NCI-H128 (cell line): ENCODE measurements at regions not wholly inside any gene's neighbourhood (a gene's known extent, or its start where the extent isn't known, plus 50 kb on each side); places are given as distances from the start of the nearest gene placed in this dataset.
"Not testable (repeated sequence)": the region's sequence is repeated elsewhere in the genome, so short reads cannot be mapped to it uniquely, and the experiment has no call there.

ENCODE experiments used
- DNase-seq: peaks from one replicate; lab custom pipeline; 2025; ENCODE audit not compliant: unreplicated experiment; lab: John Stamatoyannopoulos, UW

- DNase-seq: no peak
Observed at GRCh38 chr13:74747186-74747955, 613.2 kb upstream of the KLF12 start.

GRCh38 chr13:74743992-74744391 is 609.8 kb upstream of the KLF12 start:
- no peak for DNase-seq

GRCh38 chr13:74741732-74742131 is 607.5 kb upstream of the KLF12 start:
- DNase-seq: no peak

- no peak for DNase-seq
Observed at GRCh38 chr13:74732736-74733385, 598.7 kb upstream of the KLF12 start.

- DNase-seq: no peak
Observed at GRCh38 chr13:74731731-74732130, 597.5 kb upstream of the KLF12 start.

GRCh38 chr13:74730556-74731331 is 596.5 kb upstream of the KLF12 start:
- no peak for DNase-seq

- DNase-seq: no peak
Observed at GRCh38 chr13:74726206-74726605, 592.0 kb upstream of the KLF12 start.

- not testable (repeated sequence) for DNase-seq
Observed at GRCh38 chr13:74718232-74718842, 584.1 kb upstream of the KLF12 start.

GRCh38 chr13:74715718-74716117 is 581.5 kb upstream of the KLF12 start:
- no peak for DNase-seq

GRCh38 chr13:74710006-74710405 is 575.8 kb upstream of the KLF12 start:
- DNase-seq: no peak

GRCh38 chr13:74709226-74709625 is 575.0 kb upstream of the KLF12 start:
- DNase-seq: no peak

GRCh38 chr13:74708629-74709028 is 574.4 kb upstream of the KLF12 start:
- no peak for DNase-seq

- DNase-seq: no peak
Observed at GRCh38 chr13:74707291-74707690, 573.1 kb upstream of the KLF12 start.

GRCh38 chr13:74706801-74707200 is 572.6 kb upstream of the KLF12 start:
- no peak for DNase-seq

- no peak for DNase-seq
Observed at GRCh38 chr13:74705438-74705837, 571.2 kb upstream of the KLF12 start.

- no peak for DNase-seq
Observed at GRCh38 chr13:74703855-74704387, 569.7 kb upstream of the KLF12 start.

- DNase-seq: no peak
Observed at GRCh38 chr13:74696148-74696922, 562.1 kb upstream of the KLF12 start.

- no peak for DNase-seq
Observed at GRCh38 chr13:74695021-74695800, 561.0 kb upstream of the KLF12 start.

- DNase-seq: no peak
Observed at GRCh38 chr13:74687442-74688182, 553.4 kb upstream of the KLF12 start.
